HUES6 (cell line): ENCODE measurements at regions not wholly inside any gene's neighbourhood (a gene's known extent, or its start where the extent isn't known, plus 50 kb on each side); places are given as distances from the start of the nearest gene placed in this dataset.

Source experiments
- H3K27ac ChIP-seq: 2 replicates; pipeline ENCODE4 v1.7.0; 2013; ENCODE audit warnings: low read depth, mild to moderate bottlenecking, low read length, inconsistent platforms
- H3K27me3 ChIP-seq: 2 replicates; pipeline ENCODE4 v1.6.1; 2013; ENCODE audit warnings: low read length; ENCODE audit not compliant: control insufficient read depth, insufficient read depth
- H3K36me3 ChIP-seq: 2 replicates; pipeline ENCODE4 v1.6.1; 2013; ENCODE audit warnings: low read length; ENCODE audit not compliant: control insufficient read depth, insufficient read depth
- H3K4me1 ChIP-seq: 2 replicates; pipeline ENCODE4 v1.6.1; 2013; ENCODE audit warnings: low read length; ENCODE audit not compliant: control insufficient read depth, insufficient read depth
- H3K4me3 ChIP-seq: 2 replicates; pipeline ENCODE4 v1.5.1; 2013; ENCODE audit warnings: low read depth, low read length
- H3K9ac ChIP-seq: one replicate; pipeline ENCODE4 v1.6.1; 2013; ENCODE audit warnings: mild to moderate bottlenecking, low read length
- H3K9me3 ChIP-seq: 2 replicates; pipeline ENCODE4 v1.6.1; 2013; ENCODE audit warnings: low read depth, low read length; ENCODE audit not compliant: control insufficient read depth, insufficient read depth

DNA sequence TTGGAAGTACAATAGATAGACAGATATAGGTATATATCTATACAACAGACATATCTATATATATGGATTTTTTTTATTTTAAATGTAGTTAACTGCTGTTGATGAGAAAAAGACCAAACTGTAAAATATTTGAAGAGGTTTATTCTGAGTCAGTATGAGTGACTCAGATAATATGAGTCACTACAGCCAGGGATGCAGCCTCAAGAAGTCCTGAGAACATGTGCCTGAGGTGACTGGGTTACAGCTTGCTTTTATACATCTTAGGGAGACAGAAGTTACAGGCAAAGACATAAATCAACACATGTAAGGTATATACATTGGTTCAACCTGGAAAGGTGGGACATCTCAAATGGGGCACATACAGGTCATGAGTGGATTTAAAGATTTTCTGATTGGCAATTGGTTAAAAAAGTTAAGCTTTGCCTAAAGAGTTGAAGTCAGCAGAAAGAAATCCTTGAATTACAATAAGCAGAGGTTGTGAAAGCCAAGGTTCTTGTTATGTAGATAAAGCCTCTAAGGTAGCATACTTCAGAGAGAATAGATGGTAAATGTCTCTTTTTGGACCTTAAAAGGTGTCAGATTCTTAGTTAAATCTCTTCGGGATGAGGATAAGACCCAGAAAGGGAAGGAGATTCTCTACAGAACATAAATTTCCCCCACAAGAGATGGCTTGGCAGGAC lies 149.9 kb downstream of the RBM43 start:
- Histone ChIP-seq H3K36me3 (no peaks in the 10 kb centered on the region; the same call in 1 of the 2 replicates), H3K4me1 (peaks cover 13% of the 10 kb centered on the region; the same call in 1 of the 2 replicates), H3K27ac (peak overlapping the region; percentile 85), H3K4me3 (0 out of 2 replicates have a peak overlapping the region, but pooled peaks have one; percentile 21), H3K9ac (no peak overlapping the region), H3K27me3 (no peaks in the 10 kb centered on the region), H3K9me3 (peaks cover 33% of the 10 kb centered on the region)

- Histone ChIP-seq H3K27me3 (no peaks in the 10 kb centered on the region), H3K9me3 (peaks cover 34% of the 10 kb centered on the region), H3K36me3 (no peaks in the 10 kb centered on the region), H3K4me3 (no peak overlapping the region), H3K4me1 (peaks cover 3% of the 10 kb centered on the region; the same call in 1 of the 2 replicates), H3K27ac (no peak overlapping the region), H3K9ac (no peak overlapping the region)
These were observed 154.7 kb downstream of the RBM43 start for GRCh38 chr2:151106805-151107506.

- H3K4me3 ChIP-seq, result no peak overlapping the region
- no peak overlapping the region for H3K9ac ChIP-seq
- H3K9me3 ChIP-seq, result peaks cover 29% of the 10 kb centered on the region
- H3K36me3 ChIP-seq, result no peaks in the 10 kb centered on the region
- H3K27ac ChIP-seq, result no peak overlapping the region
- H3K27me3 ChIP-seq, result no peaks in the 10 kb centered on the region
- no peaks in the 10 kb centered on the region for H3K4me1 ChIP-seq
These were observed 158.1 kb downstream of the RBM43 start for GRCh38 chr2:151103551-151103950.

GRCh38 chr2:151102226-151102625 lies 159.4 kb downstream of the RBM43 start:
- Histone ChIP-seq H3K27me3 (no peaks in the 10 kb centered on the region), H3K4me3 (no peak overlapping the region), H3K36me3 (no peaks in the 10 kb centered on the region), H3K4me1 (no peaks in the 10 kb centered on the region), H3K27ac (no peak overlapping the region), H3K9ac (no peak overlapping the region), H3K9me3 (peaks cover 19% of the 10 kb centered on the region)

DNA sequence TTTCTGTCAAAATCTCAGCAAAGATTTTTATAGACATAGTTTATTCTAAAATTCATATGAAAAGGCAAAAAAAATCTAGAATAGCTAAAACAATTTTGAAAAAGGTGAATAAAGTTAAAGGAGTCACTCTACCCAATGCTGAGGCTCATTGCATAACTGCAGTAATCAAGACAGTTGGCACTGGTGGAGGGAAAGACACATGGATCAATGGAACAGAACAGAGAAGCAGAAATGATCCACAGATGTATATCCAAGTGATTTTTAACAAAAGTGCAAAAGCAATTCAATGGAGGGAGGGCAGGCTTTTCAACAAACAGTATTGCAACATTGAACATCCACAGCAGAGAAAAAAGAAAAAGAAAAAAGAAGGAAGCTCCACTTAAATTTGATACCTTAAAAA lies 162.8 kb downstream of the RBM43 start:
- Histone ChIP-seq H3K27ac (no peak overlapping the region), H3K27me3 (no peaks in the 10 kb centered on the region), H3K9ac (no peak overlapping the region), H3K4me1 (no peaks in the 10 kb centered on the region), H3K9me3 (0 out of 2 replicates have a peak, but pooled peaks cover 2% of the 10 kb centered on the region), H3K36me3 (no peaks in the 10 kb centered on the region), H3K4me3 (no peak overlapping the region)

DNA sequence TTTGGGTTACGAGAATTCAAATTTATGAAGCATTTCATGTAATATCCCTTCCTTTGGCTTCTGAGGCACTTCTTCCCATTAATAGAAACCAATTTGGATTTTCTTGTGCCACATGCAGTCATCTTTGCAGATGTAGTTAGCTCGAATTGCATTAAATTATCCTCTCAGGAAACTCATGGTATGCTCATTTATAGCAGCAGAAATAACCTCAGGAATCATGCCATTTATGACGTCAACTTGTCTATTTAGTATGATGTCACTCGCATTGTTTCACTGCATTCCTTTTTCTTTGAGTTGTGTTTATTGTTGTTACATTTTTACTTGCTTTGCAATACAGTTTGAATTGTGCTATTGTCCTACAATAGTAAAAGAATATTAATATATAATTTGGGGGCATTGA lies 163.8 kb downstream of the RBM43 start:
- 0 out of 2 replicates have a peak, but pooled peaks cover 2% of the 10 kb centered on the region for H3K9me3 ChIP-seq

GRCh38 chr2:151097128-151097527 lies 164.5 kb downstream of the RBM43 start:
- H3K4me3 ChIP-seq, result no peak overlapping the region
- H3K27me3 ChIP-seq, result no peaks in the 10 kb centered on the region
- H3K27ac ChIP-seq, result no peak overlapping the region
- H3K4me1 ChIP-seq, result no peaks in the 10 kb centered on the region
- H3K36me3 ChIP-seq, result no peaks in the 10 kb centered on the region
- no peak overlapping the region for H3K9ac ChIP-seq
- 0 out of 2 replicates have a peak, but pooled peaks cover 2% of the 10 kb centered on the region for H3K9me3 ChIP-seq

More for the DNA sequence above, 163.8 kb downstream of the RBM43 start:
- Histone ChIP-seq H3K9ac (no peak overlapping the region), H3K27ac (no peak overlapping the region), H3K4me1 (no peaks in the 10 kb centered on the region), H3K4me3 (no peak overlapping the region), H3K36me3 (no peaks in the 10 kb centered on the region), H3K27me3 (no peaks in the 10 kb centered on the region)

DNA sequence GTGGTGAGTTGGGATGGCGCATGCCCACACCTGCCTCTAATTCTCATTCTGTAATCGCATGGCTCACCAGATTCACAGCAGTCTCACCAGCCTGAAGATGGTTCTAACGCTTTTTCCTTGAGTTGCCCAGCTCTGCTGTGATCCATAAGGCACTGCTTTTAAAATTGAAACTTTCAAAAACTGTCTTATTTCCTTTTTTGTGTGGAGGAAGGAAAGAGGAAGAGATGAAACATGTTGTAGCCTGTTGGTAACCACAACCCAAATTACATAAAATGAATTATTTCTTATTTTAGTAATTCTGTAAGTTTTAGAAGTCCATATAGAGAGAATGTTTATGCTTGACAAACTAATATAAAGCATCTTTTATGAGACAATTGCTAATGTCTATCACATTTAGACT lies 165.4 kb downstream of the RBM43 start:
- no peak overlapping the region for H3K27ac ChIP-seq
- H3K9me3 ChIP-seq, result 0 out of 2 replicates have a peak, but pooled peaks cover 2% of the 10 kb centered on the region
- H3K4me3 ChIP-seq, result no peak overlapping the region
- no peaks in the 10 kb centered on the region for H3K4me1 ChIP-seq
- no peaks in the 10 kb centered on the region for H3K36me3 ChIP-seq
- no peak overlapping the region for H3K9ac ChIP-seq
- no peaks in the 10 kb centered on the region for H3K27me3 ChIP-seq

- Histone ChIP-seq H3K36me3 (no peaks in the 10 kb centered on the region), H3K9ac (no peak overlapping the region), H3K27ac (no peak overlapping the region), H3K4me3 (no peak overlapping the region), H3K9me3 (0 out of 2 replicates have a peak, but pooled peaks cover 2% of the 10 kb centered on the region), H3K4me1 (no peaks in the 10 kb centered on the region), H3K27me3 (no peaks in the 10 kb centered on the region)
These were observed 166.2 kb downstream of the RBM43 start for GRCh38 chr2:151095463-151095862.

- Histone ChIP-seq H3K36me3 (no peaks in the 10 kb centered on the region), H3K27me3 (no peaks in the 10 kb centered on the region), H3K27ac (no peak overlapping the region), H3K4me1 (no peaks in the 10 kb centered on the region), H3K4me3 (no peak overlapping the region), H3K9me3 (0 out of 2 replicates have a peak, but pooled peaks cover 2% of the 10 kb centered on the region), H3K9ac (no peak overlapping the region)
These were observed 170.1 kb downstream of the RBM43 start for GRCh38 chr2:151091583-151091982.

DNA sequence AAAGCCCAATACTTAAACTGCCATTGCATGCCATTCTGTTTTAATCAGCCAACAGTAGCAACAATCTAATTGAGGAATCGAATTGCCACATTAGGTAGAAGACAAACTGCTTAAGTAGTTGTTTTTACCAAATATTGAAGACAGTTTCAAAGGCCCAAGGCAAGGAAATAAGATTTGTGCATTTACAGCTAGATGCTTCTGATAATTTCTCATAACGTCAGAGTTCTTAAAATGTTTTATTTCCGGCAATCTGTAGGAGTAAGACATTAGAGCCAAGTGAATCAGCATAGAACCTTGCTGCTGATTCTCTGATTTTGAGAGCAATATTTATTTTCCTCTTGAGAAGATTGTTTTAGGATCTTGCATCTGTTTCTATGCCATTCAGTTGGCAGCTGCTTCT lies 174.3 kb downstream of the RBM43 start:
- no peak overlapping the region for H3K9ac ChIP-seq
- H3K36me3 ChIP-seq, result no peaks in the 10 kb centered on the region
- H3K27ac ChIP-seq, result no peak overlapping the region
- H3K4me1 ChIP-seq, result peaks cover 4% of the 10 kb centered on the region; the same call in 1 of the 2 replicates
- H3K4me3 ChIP-seq, result no peak overlapping the region
- no peaks in the 10 kb centered on the region for H3K27me3 ChIP-seq
- H3K9me3 ChIP-seq, result no peaks in the 10 kb centered on the region
